ENCODE measurements at regions not wholly inside any gene's neighbourhood (a gene's known extent, or its start where the extent isn't known, plus 50 kb on each side); places are given as distances from the start of the nearest gene placed in this dataset.

DNA sequence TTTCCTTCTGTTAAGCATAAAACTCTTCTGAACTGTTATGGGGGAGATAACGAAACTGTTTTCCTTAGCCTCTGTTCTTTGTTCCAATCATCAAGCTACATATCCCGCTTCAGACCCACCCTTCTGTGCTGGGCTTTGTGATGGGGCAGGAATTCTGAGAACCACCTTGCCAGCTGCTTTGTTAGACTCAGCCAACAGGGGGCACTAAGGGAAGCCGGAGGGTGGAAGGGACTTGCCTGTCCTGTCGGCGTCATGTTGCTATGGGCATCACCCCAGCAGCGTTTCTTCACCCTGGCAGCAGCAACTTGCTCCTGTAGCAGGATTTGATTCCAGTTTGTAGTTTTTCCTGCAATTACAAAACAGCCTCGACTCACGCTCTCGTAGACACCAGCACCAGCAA is 169.1 kb downstream of the CAAP1 start:
- TF ChIP-seq, protein P1, sequence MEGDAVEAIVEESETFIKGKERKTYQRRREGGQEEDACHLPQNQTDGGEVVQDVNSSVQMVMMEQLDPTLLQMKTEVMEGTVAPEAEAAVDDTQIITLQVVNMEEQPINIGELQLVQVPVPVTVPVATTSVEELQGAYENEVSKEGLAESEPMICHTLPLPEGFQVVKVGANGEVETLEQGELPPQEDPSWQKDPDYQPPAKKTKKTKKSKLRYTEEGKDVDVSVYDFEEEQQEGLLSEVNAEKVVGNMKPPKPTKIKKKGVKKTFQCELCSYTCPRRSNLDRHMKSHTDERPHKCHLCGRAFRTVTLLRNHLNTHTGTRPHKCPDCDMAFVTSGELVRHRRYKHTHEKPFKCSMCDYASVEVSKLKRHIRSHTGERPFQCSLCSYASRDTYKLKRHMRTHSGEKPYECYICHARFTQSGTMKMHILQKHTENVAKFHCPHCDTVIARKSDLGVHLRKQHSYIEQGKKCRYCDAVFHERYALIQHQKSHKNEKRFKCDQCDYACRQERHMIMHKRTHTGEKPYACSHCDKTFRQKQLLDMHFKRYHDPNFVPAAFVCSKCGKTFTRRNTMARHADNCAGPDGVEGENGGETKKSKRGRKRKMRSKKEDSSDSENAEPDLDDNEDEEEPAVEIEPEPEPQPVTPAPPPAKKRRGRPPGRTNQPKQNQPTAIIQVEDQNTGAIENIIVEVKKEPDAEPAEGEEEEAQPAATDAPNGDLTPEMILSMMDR (IDR thresholded peaks at IDR 0.05; ENCODE audit: insufficient read depth, low read depth, low read length), result no peak
- TF ChIP-seq EZH2 (IDR thresholded peaks at IDR 0.05; ENCODE audit: insufficient read depth, low read length), result no peak
